C4-2B (cell line): ENCODE measurements at regions not wholly inside any gene's neighbourhood (a gene's known extent, or its start where the extent isn't known, plus 50 kb on each side); places are given as distances from the start of the nearest gene placed in this dataset.

ENCODE experiments used
- CTCF ChIP-seq: fragments of 450-650 bp; conservative IDR thresholded peaks from 2 replicates; pipeline ENCODE4 v1.5.1; 2017; ENCODE audit warnings: mild to moderate bottlenecking
- ZFX ChIP-seq: fragments of 450-650 bp; IDR thresholded peaks from 2 replicates; pipeline ENCODE4 v1.6.1; 2017

GRCh38 chr2:166563894-166564293 lies 69.8 kb upstream of the SCN7A start:
- no peak for TF ChIP-seq CTCF
- TF ChIP-seq ZFX: no peak
